Parathyroid adenoma (tissue), 2 donors: ENCODE measurements at regions not wholly inside any gene's neighbourhood (a gene's known extent, or its start where the extent isn't known, plus 50 kb on each side); places are given as distances from the start of the nearest gene placed in this dataset.

Experiments used
- H2AFZ ChIP-seq: fragments of 300-600 bp; sonication (generic); one replicate; pipeline ENCODE4 v1.7.0; 2017; ENCODE audit warnings: antibody characterized with exemption, mild to moderate bottlenecking
- H3K27ac ChIP-seq: fragments of 300-600 bp; sonication (generic); one replicate; pipeline ENCODE4 v1.7.0; 2017
- H3K27me3 ChIP-seq: fragments of 300-600 bp; sonication (generic); one replicate; pipeline ENCODE4 v1.7.0; 2017; ENCODE audit warnings: low read length; ENCODE audit not compliant: control insufficient read depth, insufficient read depth
- H3K36me3 ChIP-seq: fragments of 300-600 bp; sonication (generic); one replicate; pipeline ENCODE4 v1.7.0; 2017; ENCODE audit warnings: low read length; ENCODE audit not compliant: control insufficient read depth, insufficient read depth
- H3K4me1 ChIP-seq: fragments of 300-600 bp; sonication (generic); one replicate; pipeline ENCODE4 v1.7.0; 2017; ENCODE audit warnings: control low read depth
- H3K4me2 ChIP-seq: fragments of 300-600 bp; sonication (generic); one replicate; pipeline ENCODE4 v1.7.0; 2017; ENCODE audit warnings: low read length
- H3K4me3 ChIP-seq: fragments of 300-600 bp; sonication (generic); one replicate; pipeline ENCODE4 v1.7.0; 2017; ENCODE audit warnings: low read depth, low read length
- H3K79me2 ChIP-seq: fragments of 300-600 bp; sonication (generic); one replicate; pipeline ENCODE4 v1.7.0; 2017; ENCODE audit warnings: control low read depth
- H3K9ac ChIP-seq: fragments of 300-600 bp; sonication (generic); one replicate; pipeline ENCODE4 v1.7.0; 2017; ENCODE audit warnings: mild to moderate bottlenecking
- H3K9me3 ChIP-seq: fragments of 300-600 bp; sonication (generic); one replicate; pipeline ENCODE4 v1.7.0; 2017; ENCODE audit warnings: low read length; ENCODE audit not compliant: control insufficient read depth
- CTCF ChIP-seq: fragments of 300-600 bp; sonication (generic); IDR thresholded peaks from one replicate; pipeline ENCODE4 v1.7.0; 2017; ENCODE audit warnings: antibody characterized with exemption, mild to moderate bottlenecking
- donor health status: primary hyperparathyroidism.

GRCh38 chr4:45566896-45567603 lies 556.8 kb downstream of the GABRG1 start:
- H3K36me3 ChIP-seq: no peaks in the 10 kb centered on the region
- TF ChIP-seq CTCF: no peak
- H3K9me3 ChIP-seq: no peaks in the 10 kb centered on the region
- H3K27me3 ChIP-seq: no peaks in the 10 kb centered on the region
- no peak overlapping the region for H3K9ac ChIP-seq
- H3K79me2 ChIP-seq: no peaks in the 10 kb centered on the region
- H3K27ac ChIP-seq: no peak overlapping the region
- no peak overlapping the region for H2AFZ ChIP-seq
- no peak overlapping the region for H3K4me3 ChIP-seq
- H3K4me1 ChIP-seq: no peaks in the 10 kb centered on the region
- H3K4me2 ChIP-seq: no peak overlapping the region

DNA sequence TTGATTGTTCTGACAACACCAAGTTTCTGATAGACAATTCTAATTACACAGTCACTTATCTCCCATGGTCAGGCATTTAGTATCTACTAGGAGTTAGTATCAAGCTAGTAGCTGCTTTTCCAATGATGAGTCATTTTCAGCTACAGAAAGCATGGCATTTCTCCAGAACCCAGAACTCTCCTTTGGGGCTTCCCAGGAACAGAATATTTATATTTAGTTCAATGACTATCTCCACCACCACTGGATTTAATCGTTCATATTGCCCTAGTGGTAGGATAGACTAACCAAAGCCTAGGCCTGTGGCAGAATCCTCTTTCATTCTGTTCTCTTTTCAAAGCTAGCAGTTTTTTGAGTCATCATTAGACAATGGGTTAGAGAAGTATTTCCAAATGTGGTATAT lies 569.4 kb downstream of the GABRG1 start:
- Histone ChIP-seq H3K9me3 (no peaks in the 10 kb centered on the region), H3K36me3 (no peaks in the 10 kb centered on the region), H3K79me2 (no peaks in the 10 kb centered on the region), H2AFZ (no peak overlapping the region), H3K4me2 (no peak overlapping the region), H3K4me1 (no peaks in the 10 kb centered on the region), H3K9ac (no peak overlapping the region), H3K27ac (no peak overlapping the region), H3K27me3 (no peaks in the 10 kb centered on the region), H3K4me3 (no peak overlapping the region)
- TF ChIP-seq CTCF: no peak

GRCh38 chr4:45550766-45551366 lies 573.0 kb downstream of the GABRG1 start:
- Histone ChIP-seq H3K27me3 (no peaks in the 10 kb centered on the region), H3K9me3 (no peaks in the 10 kb centered on the region), H2AFZ (no peak overlapping the region), H3K4me2 (no peak overlapping the region), H3K27ac (no peak overlapping the region), H3K9ac (no peak overlapping the region), H3K4me1 (no peaks in the 10 kb centered on the region), H3K79me2 (no peaks in the 10 kb centered on the region), H3K36me3 (no peaks in the 10 kb centered on the region), H3K4me3 (no peak overlapping the region)
- TF ChIP-seq CTCF: no peak

GRCh38 chr4:45539142-45539814 lies 584.6 kb downstream of the GABRG1 start:
- H3K9ac ChIP-seq: no peak overlapping the region
- H2AFZ ChIP-seq: no peak overlapping the region
- no peaks in the 10 kb centered on the region for H3K4me1 ChIP-seq
- no peak overlapping the region for H3K27ac ChIP-seq
- no peak for TF ChIP-seq CTCF
- no peaks in the 10 kb centered on the region for H3K79me2 ChIP-seq
- no peaks in the 10 kb centered on the region for H3K27me3 ChIP-seq
- no peak overlapping the region for H3K4me3 ChIP-seq
- no peaks in the 10 kb centered on the region for H3K36me3 ChIP-seq
- no peak overlapping the region for H3K4me2 ChIP-seq
- H3K9me3 ChIP-seq: no peaks in the 10 kb centered on the region
